Adrenal gland (tissue), 5 donors: ENCODE measurements at regions not wholly inside any gene's neighbourhood (a gene's known extent, or its start where the extent isn't known, plus 50 kb on each side); places are given as distances from the start of the nearest gene placed in this dataset.
"Not testable (repeated sequence)": the region's sequence is repeated elsewhere in the genome, so short reads cannot be mapped to it uniquely, and the experiment has no call there.

Experiments used
- POLR2A ChIP-seq, 2 donors: fragments of 450-650 bp; IDR thresholded peaks; one replicate each; pipeline ENCODE4 v1.6.1; 2017; ENCODE audit warnings: antibody characterized with exemption in 2 of 2, mild to moderate bottlenecking in 2 of 2, moderate library complexity in 1 of 2
- TF ChIP-seq, protein P1 (sequence below), 6 experiments: fragments of 450-650 bp in 4 of 6; fragments of 200-600 bp in 2 of 6; sonication (generic) in 1 of 6; IDR thresholded peaks; 1 replicate in 5 of 6; 2 replicates in 1 of 6; pipeline versions ENCODE4 v1.5.1 to v1.8.0; 2016 to 2021; ENCODE audit warnings: antibody characterized with exemption in 6 of 6, mild to moderate bottlenecking in 2 of 6, moderate library complexity in 1 of 6
- donor health status: DM: no; HTN: no; CAD: no.

DNA sequence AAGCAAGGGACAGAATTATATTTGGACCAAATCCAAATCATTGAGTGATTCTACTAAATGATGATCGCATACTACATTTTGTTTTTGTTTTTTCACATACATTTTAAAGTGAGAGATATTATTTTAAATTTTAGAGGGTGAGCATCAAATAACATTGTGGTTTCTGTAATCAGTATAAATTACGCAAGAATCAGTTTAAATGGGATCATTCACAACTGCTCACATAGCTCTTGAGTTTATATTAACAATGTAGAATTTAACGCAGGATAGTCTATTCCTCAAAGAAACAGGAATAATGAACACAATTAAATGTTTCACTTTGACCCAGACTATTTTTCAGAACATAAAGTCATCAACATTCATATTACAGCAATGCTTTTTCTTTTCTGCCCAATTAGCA lies 51.2 kb upstream of the PDPR start:
- TF ChIP-seq, protein P1, sequence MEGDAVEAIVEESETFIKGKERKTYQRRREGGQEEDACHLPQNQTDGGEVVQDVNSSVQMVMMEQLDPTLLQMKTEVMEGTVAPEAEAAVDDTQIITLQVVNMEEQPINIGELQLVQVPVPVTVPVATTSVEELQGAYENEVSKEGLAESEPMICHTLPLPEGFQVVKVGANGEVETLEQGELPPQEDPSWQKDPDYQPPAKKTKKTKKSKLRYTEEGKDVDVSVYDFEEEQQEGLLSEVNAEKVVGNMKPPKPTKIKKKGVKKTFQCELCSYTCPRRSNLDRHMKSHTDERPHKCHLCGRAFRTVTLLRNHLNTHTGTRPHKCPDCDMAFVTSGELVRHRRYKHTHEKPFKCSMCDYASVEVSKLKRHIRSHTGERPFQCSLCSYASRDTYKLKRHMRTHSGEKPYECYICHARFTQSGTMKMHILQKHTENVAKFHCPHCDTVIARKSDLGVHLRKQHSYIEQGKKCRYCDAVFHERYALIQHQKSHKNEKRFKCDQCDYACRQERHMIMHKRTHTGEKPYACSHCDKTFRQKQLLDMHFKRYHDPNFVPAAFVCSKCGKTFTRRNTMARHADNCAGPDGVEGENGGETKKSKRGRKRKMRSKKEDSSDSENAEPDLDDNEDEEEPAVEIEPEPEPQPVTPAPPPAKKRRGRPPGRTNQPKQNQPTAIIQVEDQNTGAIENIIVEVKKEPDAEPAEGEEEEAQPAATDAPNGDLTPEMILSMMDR (IDR thresholded peaks at IDR 0.05), result not testable (repeated sequence)
- not testable (repeated sequence) for TF ChIP-seq POLR2A (IDR thresholded peaks at IDR 0.05)
